CD14-positive monocyte (primary cell): ENCODE measurements at regions not wholly inside any gene's neighbourhood (a gene's known extent, or its start where the extent isn't known, plus 50 kb on each side); places are given as distances from the start of the nearest gene placed in this dataset.

Experiments used
- DNase-seq, 3 donors: peaks; one replicate each; pipeline ENCODE4 v3.0.0-alpha.2; 2011 to 2022
- H2AFZ ChIP-seq: 2 replicates; pipeline ENCODE4 v1.6.0; 2012; ENCODE audit warnings: mild to moderate bottlenecking, low read depth, low read length, inconsistent platforms; ENCODE audit not compliant: insufficient read depth, poor library complexity, severe bottlenecking
- H3K27ac ChIP-seq, 2 donors: 1 replicate in 1 of 2; 2 replicates in 1 of 2; pipeline ENCODE4 v1.5.1; 2012 to 2013; ENCODE audit warnings: low read length in 2 of 2, control low read depth in 1 of 2, inconsistent platforms in 1 of 2, low read depth in 1 of 2, mild to moderate bottlenecking in 1 of 2
- H3K27me3 ChIP-seq, 2 donors: one replicate each; pipeline versions ENCODE4 v1.6.0 to v1.6.1; 2011 to 2013; ENCODE audit warnings: low read length in 2 of 2; ENCODE audit not compliant: control insufficient read depth in 2 of 2, insufficient read depth in 2 of 2
- H3K36me3 ChIP-seq, 2 donors: replicated peaks in 1 of 2; 1 replicate in 1 of 2; 2 replicates in 1 of 2; pipeline versions ENCODE4 v1.5.1 to v1.6.1; 2012 to 2013; ENCODE audit warnings: low read length in 2 of 2, control low read depth in 1 of 2, inconsistent platforms in 1 of 2, mild to moderate bottlenecking in 1 of 2; ENCODE audit not compliant: insufficient read depth in 2 of 2, control insufficient read depth in 1 of 2
- H3K4me1 ChIP-seq, 2 donors: 1 replicate in 1 of 2; 2 replicates in 1 of 2; pipeline versions ENCODE4 v1.5.1 to v1.6.1; 2012 to 2013; ENCODE audit warnings: low read length in 2 of 2, control low read depth in 1 of 2, inconsistent platforms in 1 of 2, mild to moderate bottlenecking in 1 of 2, moderate library complexity in 1 of 2; ENCODE audit not compliant: insufficient read depth in 2 of 2, control insufficient read depth in 1 of 2
- H3K4me2 ChIP-seq: replicated peaks from 2 replicates; pipeline ENCODE3; 2012; ENCODE audit warnings: low read length, moderate library complexity, mild to moderate bottlenecking; ENCODE audit not compliant: poor library complexity, severe bottlenecking; ENCODE audit errors: extremely low read depth
- H3K4me3 ChIP-seq, 3 experiments: fragments of 200-600 bp in 1 of 3; sonication (generic) in 1 of 3; replicated peaks in 1 of 3; 1 replicate in 2 of 3; 2 replicates in 1 of 3; pipeline ENCODE4 v1.5.1; 2011 to 2013; ENCODE audit warnings: low read length in 3 of 3, mild to moderate bottlenecking in 3 of 3, control low read depth in 2 of 3, low read depth in 2 of 3, inconsistent platforms in 1 of 3, moderate library complexity in 1 of 3
- H3K79me2 ChIP-seq: 2 replicates; pipeline ENCODE4 v1.6.0; 2012; ENCODE audit warnings: mild to moderate bottlenecking, control low read depth, inconsistent platforms, low read length, moderate library complexity; ENCODE audit not compliant: insufficient read depth
- H3K9ac ChIP-seq: 2 replicates; pipeline ENCODE4 v1.6.0; 2017; ENCODE audit warnings: low read length, mild to moderate bottlenecking; ENCODE audit not compliant: insufficient read depth, poor library complexity, severe bottlenecking
- H3K9me3 ChIP-seq, 2 donors: replicated peaks in 1 of 2; 1 replicate in 1 of 2; 2 replicates in 1 of 2; pipeline versions ENCODE4 v1.5.1 to v1.6.1; 2012 to 2013; ENCODE audit warnings: low read length in 2 of 2, control low read depth in 1 of 2; ENCODE audit not compliant: control insufficient read depth in 1 of 2, insufficient read depth in 1 of 2
- H4K20me1 ChIP-seq: 2 replicates; pipeline ENCODE4 v1.6.0; 2012; ENCODE audit warnings: mild to moderate bottlenecking, low read length, control low read depth, moderate library complexity; ENCODE audit not compliant: insufficient read depth
- H3K27ac Mint-ChIP-seq, 7 donors: one replicate each; pipeline ENCODE4 v1.8.0; 2020; ENCODE audit warnings: mild to moderate bottlenecking in 7 of 7, mixed read lengths in 7 of 7, moderate library complexity in 6 of 7, inconsistent platforms in 2 of 7
- H3K27me3 Mint-ChIP-seq, 3 donors: one replicate each; pipeline ENCODE4 v1.8.0; 2021 to 2022; ENCODE audit warnings: low read depth in 3 of 3, mild to moderate bottlenecking in 3 of 3, mixed read lengths in 3 of 3, moderate library complexity in 3 of 3, inconsistent platforms in 1 of 3
- H3K36me3 Mint-ChIP-seq, 2 donors: one replicate each; pipeline ENCODE4 v1.8.0; 2020; ENCODE audit warnings: mixed read lengths in 2 of 2, inconsistent platforms in 1 of 2, mild to moderate bottlenecking in 1 of 2
- H3K4me1 Mint-ChIP-seq: one replicate; pipeline ENCODE4 v1.8.0; 2020; ENCODE audit warnings: mild to moderate bottlenecking, mixed read lengths
- H3K4me3 Mint-ChIP-seq, 2 donors: one replicate each; pipeline ENCODE4 v1.8.0; 2020; ENCODE audit warnings: mild to moderate bottlenecking in 2 of 2, mixed read lengths in 2 of 2, moderate library complexity in 1 of 2
- H3K9me3 Mint-ChIP-seq, 7 donors: one replicate each; pipeline ENCODE4 v1.8.0; 2020 to 2022; ENCODE audit warnings: mixed read lengths in 7 of 7, mild to moderate bottlenecking in 6 of 7, moderate library complexity in 6 of 7, inconsistent platforms in 2 of 7
- WGBS: methylation state at CpG from one replicate; pipeline ENCODE4 v1.1.5; 2013; ENCODE audit warnings: missing lambda C conversion rate; ENCODE audit not compliant: insufficient coverage; 5-methylcytosine and 5-hydroxymethylcytosine counted together
- intact Hi-C, 2 donors: fragments of 100-400 bp; cut with micrococcal nuclease; formaldehyde crosslinking; loops; one replicate each; pipeline versions ENCODE4 v1.15.0 to v1.15.1; 2023
- TF ChIP-seq, protein P1 (sequence below): fragments of 200-600 bp; IDR thresholded peaks from one replicate; pipeline ENCODE4 v1.8.0; 2022; ENCODE audit warnings: antibody characterized with exemption, mild to moderate bottlenecking

DNA sequence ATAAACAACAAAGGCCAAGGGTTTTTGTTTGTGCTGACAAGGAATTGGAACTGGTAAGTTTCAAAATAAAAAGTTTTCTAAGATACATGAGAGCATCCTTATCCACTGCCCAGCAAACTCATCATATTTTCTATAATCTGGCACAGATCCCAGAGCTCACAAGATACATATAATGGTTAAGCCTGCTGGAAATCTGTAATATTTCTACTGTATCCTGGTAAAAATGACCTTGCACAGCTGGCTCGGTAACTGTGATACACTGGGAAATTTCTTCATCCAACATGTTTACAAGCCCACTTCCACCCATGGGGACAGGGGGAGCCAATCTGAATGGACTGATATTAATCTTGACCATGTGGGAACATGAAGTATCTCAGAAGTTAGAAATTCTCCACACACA lies 425.4 kb upstream of the MMADHC start:
- Mint-ChIP-seq H3K36me3 (no peaks in the 10 kb centered on the region), H3K9me3 (peaks cover 0 to 3% (median 0%) of the 10 kb centered on the region in 7 donors)
- no peak overlapping the region for H2AFZ ChIP-seq

GRCh38 chr2:150011161-150011730 lies 423.7 kb upstream of the MMADHC start:
- no peak overlapping the region for H2AFZ ChIP-seq
- no peak for DNase-seq
- Mint-ChIP-seq H3K27me3 (no peaks in the 10 kb centered on the region), H3K27ac (no peak overlapping the region), H3K36me3 (no peaks in the 10 kb centered on the region), H3K4me3 (no peak overlapping the region), H3K9me3 (peaks cover 0 to 3% (median 0%) of the 10 kb centered on the region in 7 donors), H3K4me1 (no peaks in the 10 kb centered on the region)
- no peak overlapping the region for H3K27ac ChIP-seq
- no peak overlapping the region for H3K4me3 ChIP-seq
- TF ChIP-seq, protein P1, sequence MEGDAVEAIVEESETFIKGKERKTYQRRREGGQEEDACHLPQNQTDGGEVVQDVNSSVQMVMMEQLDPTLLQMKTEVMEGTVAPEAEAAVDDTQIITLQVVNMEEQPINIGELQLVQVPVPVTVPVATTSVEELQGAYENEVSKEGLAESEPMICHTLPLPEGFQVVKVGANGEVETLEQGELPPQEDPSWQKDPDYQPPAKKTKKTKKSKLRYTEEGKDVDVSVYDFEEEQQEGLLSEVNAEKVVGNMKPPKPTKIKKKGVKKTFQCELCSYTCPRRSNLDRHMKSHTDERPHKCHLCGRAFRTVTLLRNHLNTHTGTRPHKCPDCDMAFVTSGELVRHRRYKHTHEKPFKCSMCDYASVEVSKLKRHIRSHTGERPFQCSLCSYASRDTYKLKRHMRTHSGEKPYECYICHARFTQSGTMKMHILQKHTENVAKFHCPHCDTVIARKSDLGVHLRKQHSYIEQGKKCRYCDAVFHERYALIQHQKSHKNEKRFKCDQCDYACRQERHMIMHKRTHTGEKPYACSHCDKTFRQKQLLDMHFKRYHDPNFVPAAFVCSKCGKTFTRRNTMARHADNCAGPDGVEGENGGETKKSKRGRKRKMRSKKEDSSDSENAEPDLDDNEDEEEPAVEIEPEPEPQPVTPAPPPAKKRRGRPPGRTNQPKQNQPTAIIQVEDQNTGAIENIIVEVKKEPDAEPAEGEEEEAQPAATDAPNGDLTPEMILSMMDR: no peak
- intact Hi-C loops: no loop called here
- no peak overlapping the region for H3K9ac ChIP-seq
- H3K79me2 ChIP-seq: no peaks in the 10 kb centered on the region
- no peaks in the 10 kb centered on the region for H3K4me1 ChIP-seq
- no peaks in the 10 kb centered on the region for H3K36me3 ChIP-seq
- no peaks in the 10 kb centered on the region for H3K9me3 ChIP-seq
- H3K4me2 ChIP-seq: no peak overlapping the region
- no CpG with 5 or more reads among the region's 3 CpGs for WGBS
- H3K27me3 ChIP-seq: no peaks in the 10 kb centered on the region
- no peaks in the 10 kb centered on the region for H4K20me1 ChIP-seq

More for the DNA sequence above, 425.4 kb upstream of the MMADHC start:
- H3K4me1 Mint-ChIP-seq: no peaks in the 10 kb centered on the region
- no peak overlapping the region for H3K4me2 ChIP-seq
- no peak overlapping the region for H3K9ac ChIP-seq
- no peaks in the 10 kb centered on the region for H4K20me1 ChIP-seq
- H3K9me3 ChIP-seq: no peaks in the 10 kb centered on the region
- no peak overlapping the region for H3K4me3 ChIP-seq
- H3K27me3 ChIP-seq: no peaks in the 10 kb centered on the region
- H3K36me3 ChIP-seq: no peaks in the 10 kb centered on the region
- no peak overlapping the region for H3K27ac ChIP-seq
- H3K27ac Mint-ChIP-seq: no peak overlapping the region
- TF ChIP-seq, protein P1: no peak
- no peak for DNase-seq
- intact Hi-C loops: no loop called here
- no peak overlapping the region for H3K4me3 Mint-ChIP-seq
- WGBS: no CpG with 5 or more reads among the region's 1 CpG
- H3K27me3 Mint-ChIP-seq: no peaks in the 10 kb centered on the region
- H3K4me1 ChIP-seq: no peaks in the 10 kb centered on the region
- no peaks in the 10 kb centered on the region for H3K79me2 ChIP-seq
